T1000 (cell line): ENCODE measurements at regions not wholly inside any gene's neighbourhood (a gene's known extent, or its start where the extent isn't known, plus 50 kb on each side); places are given as distances from the start of the nearest gene placed in this dataset.

Experiments used
- DNase-seq: peaks from one replicate; lab custom pipeline; 2025; ENCODE audit warnings: mixed read lengths; lab: John Stamatoyannopoulos, UW

DNA sequence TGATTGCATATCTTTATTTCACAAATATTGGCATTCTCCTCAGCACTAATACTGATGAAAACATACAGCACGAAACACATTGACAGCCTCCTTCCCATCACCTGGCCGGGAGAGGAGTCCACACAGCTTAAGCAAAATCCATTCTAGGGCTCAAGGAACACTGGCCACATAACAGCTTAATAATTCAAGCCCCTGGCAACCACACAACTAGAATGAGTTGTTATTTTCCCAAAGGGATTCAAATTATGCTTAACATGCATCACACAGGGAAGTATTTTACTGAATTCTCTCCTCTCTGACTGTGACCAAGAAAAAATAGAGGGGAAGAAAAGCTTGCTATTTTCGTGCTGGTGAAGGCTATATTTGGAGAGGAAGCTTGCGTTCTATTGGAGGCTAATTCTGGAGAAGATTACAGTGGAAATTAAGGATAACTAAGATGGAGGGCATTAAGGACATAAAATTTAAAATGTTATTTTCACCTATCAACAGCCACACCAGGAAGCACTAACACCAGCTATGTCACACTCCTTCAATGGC is 198.5 kb downstream of the ADGRG6 start:
- DNase-seq: no peak

DNA sequence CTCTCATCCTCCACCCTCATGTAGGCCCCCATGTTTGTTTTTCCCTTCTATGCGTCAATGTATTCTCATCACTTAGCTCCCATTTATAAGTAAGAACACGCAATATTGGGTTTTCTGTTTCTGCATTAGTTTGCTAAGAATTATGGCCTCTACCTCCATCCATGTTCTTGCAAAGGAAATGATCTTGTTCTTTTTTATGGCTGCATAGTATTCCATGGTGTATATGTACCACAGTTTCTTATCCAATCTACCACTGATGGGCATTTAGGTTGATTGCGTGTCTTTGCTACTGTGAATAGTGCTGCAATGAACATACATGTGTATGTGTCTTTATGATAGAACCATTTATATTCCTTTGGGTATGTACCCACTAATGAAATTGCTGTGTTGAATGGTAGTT is 200.0 kb downstream of the ADGRG6 start:
- DNase-seq: no peak

DNA sequence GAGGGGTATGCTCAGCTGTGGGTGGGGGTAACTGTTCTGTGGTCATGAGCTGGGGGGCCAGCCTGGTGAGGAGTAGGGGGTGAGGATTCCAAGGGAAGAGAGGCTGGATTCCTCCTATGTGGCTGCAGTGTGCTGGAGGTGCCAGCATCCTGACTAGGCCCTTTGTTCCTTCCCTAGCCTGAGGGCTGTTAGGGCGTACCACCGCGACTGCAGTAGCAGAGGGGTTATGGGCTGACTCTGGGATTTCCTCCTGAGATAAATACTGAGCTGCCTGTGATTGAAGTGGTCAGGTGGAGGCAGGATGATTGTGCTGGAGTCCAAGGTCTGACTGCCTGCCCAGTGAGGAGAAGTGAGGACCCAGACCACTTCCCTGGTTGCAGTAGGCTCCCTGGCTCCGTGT is 205.3 kb downstream of the ADGRG6 start:
- DNase-seq: no peak

DNA sequence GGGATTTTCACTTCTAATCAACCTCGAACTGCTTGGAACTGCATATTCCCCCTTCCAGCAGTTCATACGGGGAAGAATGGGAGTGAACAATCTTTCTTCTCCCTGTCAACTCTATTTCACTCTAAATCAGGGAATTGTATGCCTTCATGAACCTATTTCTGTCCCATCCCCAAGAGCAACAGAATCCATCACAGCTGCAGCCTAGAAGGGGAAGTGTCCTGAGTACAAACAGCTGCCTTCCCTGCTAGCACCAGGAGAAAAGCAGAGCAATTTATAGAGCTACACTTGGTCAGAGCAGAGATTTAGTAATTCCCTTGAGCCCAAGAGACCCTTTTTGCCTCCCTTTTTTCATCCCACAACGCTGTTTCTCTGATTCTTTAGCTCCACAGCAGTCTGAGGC is 208.4 kb downstream of the ADGRG6 start:
- no peak for DNase-seq

DNA sequence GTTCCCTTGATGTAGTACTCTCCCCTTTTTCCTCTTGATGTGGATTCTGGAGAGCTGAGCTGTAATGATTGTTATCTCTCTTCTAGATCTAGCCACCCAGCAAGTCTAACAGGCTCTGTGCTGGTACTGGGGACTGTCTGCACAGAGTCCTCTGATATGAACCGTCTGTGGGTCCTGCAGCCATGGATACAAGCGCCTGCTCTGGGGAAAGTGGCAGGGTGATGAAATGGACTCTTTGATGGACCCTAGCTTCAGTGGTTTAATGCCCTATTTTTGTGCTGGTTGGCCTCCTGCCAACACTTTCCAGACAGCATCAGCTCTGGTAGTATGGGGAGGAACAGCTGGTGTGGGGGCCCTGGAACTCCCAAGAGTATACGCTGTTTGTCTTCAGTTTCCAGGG is 216.3 kb downstream of the ADGRG6 start:
- no peak for DNase-seq

DNA sequence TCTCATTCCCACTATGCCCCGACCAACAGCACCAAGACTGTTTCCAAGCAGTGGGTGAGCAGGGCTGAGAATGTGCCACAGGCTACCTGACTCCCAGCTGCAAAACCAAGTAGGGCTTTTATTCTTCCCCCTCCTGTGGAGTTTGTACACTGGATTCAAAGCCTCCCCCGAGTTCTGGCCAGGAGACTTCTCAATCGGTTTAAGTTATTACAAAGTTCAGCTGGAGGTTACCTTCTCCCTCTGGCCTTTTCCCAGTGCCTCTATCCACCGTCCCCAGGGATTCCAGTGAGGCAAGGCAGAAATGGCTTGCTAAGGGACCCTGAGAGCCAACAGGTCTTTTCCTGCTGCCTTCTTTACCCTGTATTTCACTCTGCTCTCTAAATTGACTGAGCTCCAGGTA is 217.0 kb downstream of the ADGRG6 start:
- no peak for DNase-seq

DNA sequence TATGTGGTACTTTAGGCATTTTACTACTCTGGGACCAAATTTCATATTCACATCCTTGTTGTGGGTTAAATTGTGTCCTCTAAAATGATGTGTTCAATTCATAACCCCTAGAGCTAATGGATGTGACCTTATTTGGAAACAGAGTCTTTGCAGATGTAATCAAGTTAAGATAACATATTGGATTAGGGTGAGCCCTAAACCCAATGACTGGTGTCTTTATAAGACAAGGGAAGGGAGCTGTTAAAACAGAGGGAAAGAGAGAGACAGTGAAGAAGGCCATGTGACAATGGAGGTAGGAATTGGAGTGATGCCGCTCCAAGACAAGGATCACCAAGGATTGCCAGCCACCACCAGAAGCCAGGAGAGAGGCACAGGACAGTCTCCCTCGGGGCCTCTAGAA is 220.0 kb downstream of the ADGRG6 start:
- DNase-seq: no peak

DNA sequence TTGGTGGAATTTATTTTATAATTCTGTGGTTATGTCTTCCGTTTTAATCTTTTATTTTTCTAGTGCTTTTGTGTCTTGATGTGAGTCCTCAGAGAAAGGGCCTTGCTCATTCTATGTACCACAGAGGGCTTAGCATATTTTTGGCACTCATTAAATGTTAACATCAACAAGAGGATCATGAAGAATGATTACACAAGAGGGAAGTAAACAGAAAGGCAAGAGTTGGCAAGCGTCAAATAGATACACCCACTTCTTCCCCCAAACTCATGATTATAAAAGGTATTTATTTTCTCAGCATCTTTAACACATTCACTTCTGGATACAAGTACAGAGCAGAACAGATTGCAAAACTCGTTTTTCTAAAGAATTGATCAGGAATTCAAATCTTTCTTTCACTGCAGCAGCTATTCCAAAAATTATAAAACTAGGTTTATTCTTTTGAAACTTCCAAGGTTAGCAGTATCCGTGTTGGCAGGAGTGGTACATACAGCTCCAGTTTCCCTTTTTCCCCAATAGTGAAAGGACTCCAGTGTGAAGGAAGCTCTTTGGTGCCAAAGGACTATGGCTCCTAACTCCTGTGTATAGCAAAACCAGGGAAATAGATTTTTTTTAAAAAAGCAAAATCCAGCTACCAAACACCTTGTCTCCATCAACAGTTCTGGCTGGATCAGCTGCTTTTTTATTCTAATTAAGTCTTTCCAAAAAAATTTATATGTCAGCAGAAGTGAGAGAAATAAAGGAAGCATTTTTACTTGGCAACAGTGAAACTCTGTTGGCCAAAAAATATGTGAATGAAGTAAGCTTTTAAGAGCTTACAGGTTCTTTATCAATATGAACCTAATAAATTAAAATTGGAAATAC is 221.9 kb downstream of the ADGRG6 start:
- no peak for DNase-seq

DNA sequence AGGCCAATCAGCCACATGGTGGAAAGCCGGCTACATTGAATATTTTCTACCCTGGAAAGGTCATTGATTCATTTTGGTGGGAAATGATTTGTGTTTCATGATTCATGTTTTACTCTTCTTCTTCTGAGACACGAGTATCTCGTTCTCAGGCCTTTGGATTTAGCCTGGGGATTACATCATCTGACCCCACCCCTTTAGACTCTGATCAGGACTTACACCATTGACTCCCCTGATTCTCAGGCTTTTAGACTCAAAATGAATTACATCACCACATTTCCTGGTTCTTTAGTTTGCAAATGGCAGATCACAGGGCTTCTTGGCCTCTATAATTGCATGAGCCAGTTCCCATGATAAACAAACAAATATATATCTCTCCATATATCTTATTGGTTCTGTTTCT is 228.8 kb downstream of the ADGRG6 start:
- no peak for DNase-seq

DNA sequence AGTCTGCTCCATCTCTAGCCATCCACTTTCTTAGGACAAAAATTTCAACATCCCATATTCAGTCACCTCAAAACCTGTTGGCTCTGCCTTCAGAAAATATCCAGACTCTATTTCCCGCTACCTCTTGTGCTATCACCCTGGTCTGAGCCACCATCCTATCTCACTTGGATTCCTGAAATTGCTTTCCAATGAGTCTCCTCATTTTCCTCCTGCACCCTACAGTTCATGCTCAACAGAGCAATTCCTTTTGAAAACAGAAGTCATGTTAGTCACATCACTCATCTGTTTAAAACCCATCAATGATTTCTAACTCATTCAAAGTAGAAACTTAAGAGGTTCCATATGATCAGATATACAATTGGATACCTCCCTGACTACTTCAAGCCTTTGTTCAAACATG is 229.9 kb downstream of the ADGRG6 start:
- DNase-seq: no peak

DNA sequence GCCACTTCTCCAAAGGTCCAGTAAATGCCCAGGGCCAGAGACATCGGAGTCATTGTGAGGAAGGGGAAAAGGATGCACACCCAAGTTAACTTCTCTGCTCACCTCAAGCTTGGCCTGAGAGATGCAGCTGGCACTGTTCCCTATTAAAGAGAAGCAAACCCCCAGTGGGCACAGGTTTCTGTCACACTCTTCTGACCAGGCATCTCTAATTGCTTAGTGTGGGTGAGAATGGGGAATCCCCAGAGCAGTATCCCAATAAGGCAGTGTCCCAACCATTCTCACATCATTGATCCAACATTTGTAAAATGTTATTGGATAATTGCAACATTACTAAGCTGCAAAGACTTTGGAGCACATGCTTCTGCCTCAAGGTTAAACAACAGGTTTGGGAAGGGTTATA is 232.3 kb downstream of the ADGRG6 start:
- DNase-seq: no peak

DNA sequence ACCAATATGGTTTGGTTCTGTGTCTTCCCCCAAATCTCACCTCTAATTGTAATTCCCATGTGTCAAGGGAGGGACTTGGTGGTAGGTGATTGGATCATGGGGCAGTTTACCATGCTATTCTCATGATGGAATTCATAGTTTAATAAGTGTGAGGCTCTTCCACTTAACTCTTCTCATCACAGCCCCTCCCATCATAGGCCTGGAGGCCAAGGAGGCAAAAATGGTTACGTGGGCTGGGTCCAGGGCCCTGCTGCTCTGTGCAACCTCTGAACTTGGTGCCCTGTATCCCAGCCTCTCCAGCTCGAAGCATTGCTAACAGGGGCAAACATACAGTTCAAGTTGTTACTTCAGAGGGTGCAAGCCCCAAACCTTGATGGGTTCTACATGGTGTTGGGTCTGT is 232.7 kb downstream of the ADGRG6 start:
- DNase-seq: no peak

DNA sequence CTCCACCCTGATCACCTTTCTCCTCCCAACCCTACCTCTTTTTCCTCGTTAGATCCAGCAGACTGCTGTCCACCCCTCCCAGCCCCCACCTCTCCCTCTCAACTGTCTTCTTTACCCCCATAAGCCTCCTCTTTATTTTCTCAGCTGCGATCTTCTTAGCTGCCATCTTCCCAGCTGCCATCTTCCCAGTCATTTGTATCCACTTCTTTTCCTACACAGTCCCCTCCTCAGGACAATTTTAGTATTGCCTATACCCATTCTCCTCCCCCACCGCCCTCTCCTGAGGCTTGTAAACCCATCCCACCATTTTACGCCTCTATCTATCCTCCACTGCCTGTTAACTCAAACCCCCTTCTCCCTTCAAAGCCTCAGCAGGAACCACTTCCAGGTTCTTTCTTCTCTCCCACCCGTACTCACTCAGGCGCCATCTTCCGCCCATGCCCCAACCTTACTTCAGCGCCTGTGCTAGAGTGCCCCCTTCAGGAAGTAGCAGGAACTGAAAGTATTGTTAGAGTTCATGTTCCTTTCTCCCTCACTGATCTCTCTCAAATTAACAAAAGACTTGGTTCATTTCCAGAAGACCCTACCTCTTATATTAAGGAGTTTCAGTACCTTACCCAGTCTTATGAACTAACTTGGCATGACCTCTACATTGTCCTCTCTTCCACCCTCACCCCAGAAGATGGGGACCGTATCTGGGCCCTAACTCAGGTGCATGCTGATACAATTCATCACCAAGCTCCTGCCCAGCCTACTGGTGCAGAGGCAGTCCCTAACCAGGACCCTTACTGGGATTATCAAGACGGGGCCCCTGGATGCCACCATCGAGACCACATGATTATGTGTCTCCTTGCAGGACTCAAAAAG is 236.0 kb downstream of the ADGRG6 start:
- no peak for DNase-seq

DNA sequence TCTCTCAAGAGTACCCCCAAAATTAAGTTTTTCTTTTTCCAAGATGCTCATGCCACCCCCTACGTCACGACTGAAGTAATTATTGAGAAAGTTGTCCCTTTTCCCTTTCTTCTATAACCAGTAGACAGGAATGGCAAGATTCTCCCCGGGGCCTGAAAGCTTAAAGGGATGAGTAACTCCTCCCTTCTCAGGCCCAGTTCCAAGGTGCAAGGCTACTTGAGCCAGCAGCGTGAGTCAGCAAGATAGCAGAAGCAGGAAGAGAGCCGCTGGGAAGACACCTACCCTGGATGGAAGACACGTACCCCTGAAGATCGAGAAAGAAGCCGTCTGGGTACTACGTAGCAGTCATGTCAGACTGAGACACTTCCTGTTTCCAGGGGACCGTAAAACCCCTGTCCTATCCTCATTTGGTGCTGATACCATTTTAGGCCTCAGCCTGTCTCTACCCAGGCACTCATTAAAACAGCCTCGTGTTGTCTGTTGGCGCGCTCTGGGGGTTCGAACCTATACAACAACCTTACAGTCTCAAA is 241.0 kb downstream of the ADGRG6 start:
- peak; percentile 66 for DNase-seq

DNA sequence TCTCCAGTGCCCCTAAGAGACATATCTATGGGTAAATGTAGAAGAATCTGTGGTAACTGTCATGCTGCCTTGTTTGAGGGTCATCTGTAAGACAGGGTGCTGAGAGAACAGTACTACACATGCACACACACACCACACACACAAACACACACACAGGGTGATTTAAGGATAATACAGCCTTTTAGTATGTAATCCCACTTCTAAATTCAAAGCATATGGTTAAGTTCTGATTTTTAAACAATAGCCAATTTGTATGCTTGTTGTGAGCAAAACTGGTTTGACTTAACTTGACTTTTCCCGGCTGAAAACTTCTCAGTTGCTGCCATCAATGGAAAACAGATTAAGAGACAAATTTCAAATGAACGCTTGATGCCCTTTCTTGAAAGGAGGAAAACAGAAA is 241.8 kb downstream of the ADGRG6 start:
- DNase-seq: no peak

DNA sequence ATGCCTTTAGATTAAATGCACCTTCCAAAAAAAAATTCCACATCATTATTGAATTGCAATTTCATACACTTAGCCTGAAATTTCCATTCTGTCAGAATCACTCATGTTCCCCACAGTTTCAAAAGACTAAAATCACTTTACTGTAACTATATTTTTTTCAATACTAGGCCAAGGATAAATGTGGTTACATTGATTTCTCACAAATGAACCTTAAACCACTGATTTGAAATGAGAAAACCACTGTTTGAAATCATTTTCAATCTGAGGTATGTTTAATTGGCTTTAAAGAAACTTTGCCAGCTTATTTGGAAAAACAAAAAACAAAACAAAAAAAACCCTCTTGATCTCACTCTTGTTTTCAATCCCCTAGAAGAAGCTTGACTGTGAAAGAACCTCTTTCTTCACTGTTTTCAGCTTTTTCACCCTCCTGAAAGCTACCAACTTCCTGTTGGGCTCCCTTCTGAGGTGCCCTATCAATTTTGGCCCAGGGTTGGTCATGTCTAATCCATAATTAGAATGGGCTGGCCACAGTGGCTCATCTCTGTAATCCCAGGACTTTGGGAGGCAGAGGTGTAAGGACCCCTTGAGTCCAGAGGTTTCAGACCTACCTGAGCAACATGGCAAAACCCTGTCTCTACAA is 242.5 kb downstream of the ADGRG6 start:
- DNase-seq: no peak

DNA sequence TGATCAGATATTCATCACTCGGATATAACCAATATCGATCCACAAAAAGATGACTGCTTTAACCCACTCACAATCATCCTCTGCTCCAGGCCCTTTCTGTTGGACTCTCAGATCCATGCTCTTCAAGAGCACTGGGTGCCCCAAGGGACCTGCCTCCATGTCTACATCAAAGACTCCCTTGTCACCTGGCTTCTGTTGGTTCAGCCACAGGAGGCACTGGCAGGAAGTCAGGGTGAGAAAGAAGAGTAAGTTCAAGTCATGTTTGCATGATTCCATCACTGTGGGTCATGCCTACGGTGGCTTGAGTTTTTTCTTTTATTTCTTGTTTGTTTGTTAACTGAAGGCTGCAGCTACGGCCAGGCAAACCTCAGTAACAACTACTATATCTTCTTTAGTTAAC is 243.3 kb downstream of the ADGRG6 start:
- no peak for DNase-seq

DNA sequence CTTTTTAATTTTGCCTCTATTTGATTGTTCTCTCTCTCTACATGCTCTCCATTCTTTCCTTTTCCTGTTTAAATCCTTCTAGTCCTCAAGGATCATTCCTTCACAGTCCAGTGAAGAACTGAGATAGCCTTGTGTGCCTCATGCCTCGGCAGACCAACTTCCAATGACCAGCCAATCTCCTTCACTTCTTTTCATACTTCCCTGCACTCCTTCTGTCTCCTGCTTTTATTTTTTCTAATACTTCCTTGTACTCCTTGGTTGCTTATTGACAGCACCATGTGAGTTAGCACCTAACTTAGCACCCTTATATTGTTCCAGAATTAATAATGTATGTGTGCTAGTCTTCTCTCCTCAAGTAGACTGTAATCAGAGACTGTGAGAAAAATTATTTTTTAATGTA is 246.8 kb downstream of the ADGRG6 start:
- DNase-seq: no peak

DNA sequence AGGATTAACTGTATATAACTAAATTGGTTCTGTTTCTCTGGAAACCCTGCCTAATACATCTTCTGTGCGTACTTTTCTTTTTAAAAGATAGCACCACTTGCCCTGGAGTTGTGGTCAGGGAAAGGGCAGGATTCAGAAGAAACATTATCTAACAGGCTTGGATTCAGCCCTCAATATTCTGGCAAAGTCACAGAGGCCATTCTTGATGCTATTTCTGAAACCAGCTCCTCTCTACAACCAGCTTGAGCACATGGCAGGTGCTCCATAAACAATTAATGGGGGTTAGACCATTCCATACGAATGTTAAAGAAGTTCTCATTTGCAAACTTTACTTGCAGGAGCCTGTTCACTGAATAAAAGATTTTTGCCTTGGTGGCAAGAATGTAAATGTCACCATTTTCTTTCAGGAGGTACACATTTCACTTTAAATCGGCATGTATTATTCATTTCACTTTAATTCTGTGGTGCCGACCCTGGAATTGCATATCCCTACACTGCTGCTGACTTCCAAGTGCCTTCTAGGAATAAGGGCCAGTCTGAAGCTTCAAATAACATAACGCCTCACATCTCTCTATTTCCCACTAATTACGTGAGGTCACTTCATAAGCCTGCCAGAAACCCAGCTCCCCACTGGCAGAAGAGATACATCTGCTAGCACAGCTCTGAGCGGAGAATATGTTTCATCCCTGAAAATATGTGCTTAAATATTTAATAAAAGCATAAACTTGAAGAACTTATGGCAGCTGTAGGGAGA is 248.7 kb downstream of the ADGRG6 start:
- DNase-seq: no peak

DNA sequence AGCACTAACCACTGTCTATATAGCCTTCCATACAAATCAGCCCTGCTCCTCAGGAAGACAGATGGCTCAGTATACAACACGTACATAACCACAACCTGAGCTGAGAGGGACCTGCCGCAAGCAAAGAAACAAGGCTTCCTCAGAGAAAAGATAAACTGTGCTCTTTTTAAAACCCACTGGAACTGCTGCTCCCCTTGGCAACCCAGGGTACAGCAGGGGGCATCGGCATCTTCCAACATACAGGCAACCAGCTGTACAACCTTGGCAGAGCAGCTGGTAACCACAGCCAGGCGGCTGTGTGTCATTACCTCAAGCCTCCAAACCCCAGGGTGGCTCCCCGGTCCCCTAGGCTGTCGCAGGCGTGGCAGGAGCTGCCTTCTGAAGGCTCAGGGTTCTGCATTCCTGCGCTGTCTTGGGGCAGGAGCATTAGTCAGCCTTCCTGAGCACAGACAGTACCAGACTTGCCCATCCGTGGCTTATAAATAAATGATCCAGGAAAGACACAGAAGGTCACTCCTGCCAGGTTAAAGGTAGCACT is 249.5 kb downstream of the ADGRG6 start:
- peak; percentile 60 for DNase-seq

DNA sequence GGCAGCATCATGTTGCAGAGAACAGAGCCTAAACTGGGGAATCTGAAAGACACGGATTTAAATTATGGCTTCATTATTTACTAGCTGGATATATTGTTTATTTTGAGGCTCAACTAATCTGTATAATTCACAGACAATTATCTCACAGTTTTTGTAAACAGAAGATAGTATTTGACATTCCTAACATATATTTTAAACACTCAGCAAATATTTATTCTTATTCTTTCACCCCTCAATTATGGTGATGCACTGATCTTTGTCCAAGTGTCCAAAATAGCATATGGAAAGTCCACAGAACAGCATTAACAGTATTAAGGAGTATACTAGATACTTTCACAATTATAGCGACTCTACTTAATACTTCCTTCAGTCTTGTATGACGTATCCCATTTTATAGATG is 257.0 kb downstream of the ADGRG6 start:
- no peak for DNase-seq
